RWPE1 (cell line): ENCODE measurements at regions not wholly inside any gene's neighbourhood (a gene's known extent, or its start where the extent isn't known, plus 50 kb on each side); places are given as distances from the start of the nearest gene placed in this dataset.

ENCODE experiments used
- CTCF ChIA-PET: fragments of 350-600 bp; sonication (Branson Sonifier 250); formaldehyde crosslinking; extraction: SDS; loops from one replicate; lab custom pipeline; 2021; lab: Yijun Ruan, JAX
- POLR2A ChIA-PET: fragments of 400-600 bp; formaldehyde crosslinking; extraction: SDS; loops from one replicate; lab custom pipeline; 2020; ENCODE audit warnings: antibody characterized with exemption; ENCODE audit not compliant: low non-redundant PET; lab: Yijun Ruan, JAX
- DNase-seq: peaks from one replicate; pipeline ENCODE4 v3.0.0; 2012; ENCODE audit warnings: low spot score
- H3K27ac ChIP-seq: fragments of 450-650 bp; 2 replicates; pipeline ENCODE4 v1.5.1; 2017
- CTCF ChIP-seq: fragments of 450-650 bp; conservative IDR thresholded peaks from 2 replicates; pipeline ENCODE4 v1.5.1; 2017; ENCODE audit warnings: low read depth, mild to moderate bottlenecking

DNA sequence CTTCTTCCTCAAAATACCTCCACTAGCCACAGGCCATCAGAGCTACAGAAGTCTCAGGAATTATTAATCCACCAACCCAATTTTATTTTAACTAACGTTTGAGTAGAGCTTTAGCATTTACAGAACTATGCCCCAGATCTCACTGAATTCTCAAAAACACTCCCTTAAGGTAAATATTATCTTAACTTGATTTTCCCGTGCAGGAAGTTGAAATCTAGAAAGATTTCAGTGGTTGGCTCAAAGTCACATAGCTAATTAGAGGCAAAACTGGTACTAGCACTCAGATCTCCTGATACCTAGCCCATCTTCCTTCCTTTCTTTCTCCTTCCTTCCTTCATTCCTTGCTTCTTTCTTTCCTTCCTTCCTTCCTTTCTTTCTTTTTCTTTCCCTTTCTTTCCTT is 298.3 kb downstream of the ENC1 start:
- DNase-seq = no peak
- POLR2A ChIA-PET = no interaction called here
- CTCF ChIA-PET = interaction anchor here (0.7 kb wide), 1 partner anchor 20 kb away, joined by 4 read pairs; no protein-coding TSS in a partner anchor
- TF ChIP-seq CTCF = no peak
- H3K27ac ChIP-seq = no peak overlapping the region

GRCh38 chr5:74341221-74341620 is 299.3 kb downstream of the ENC1 start:
- H3K27ac ChIP-seq = no peak overlapping the region

DNA sequence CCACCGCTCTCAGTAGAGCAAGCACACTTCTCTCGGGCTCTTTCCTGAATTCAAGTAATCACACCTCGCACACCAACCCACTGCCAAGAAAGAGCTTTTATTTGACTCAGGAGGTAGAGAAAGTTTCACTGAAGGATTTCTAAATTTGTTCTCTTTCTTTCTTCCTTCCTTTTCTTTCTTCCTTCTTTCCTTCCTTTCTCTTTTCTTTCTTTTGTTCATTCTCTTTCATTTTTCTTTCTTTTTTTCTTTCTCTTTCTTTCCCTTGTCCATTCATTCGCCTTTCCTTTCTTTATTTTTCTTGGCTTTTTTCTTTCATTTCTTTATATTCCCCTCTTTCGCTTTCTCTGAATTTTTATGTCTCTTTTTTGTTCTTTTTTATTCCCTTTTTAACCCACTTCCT is 300.1 kb downstream of the ENC1 start:
- POLR2A ChIA-PET = no interaction called here
- DNase-seq = no peak
- CTCF ChIA-PET = no interaction called here
- no peak for TF ChIP-seq CTCF
- no peak overlapping the region for H3K27ac ChIP-seq

More at GRCh38 chr5:74341221-74341620, 299.3 kb downstream of the ENC1 start:
- DNase-seq = no peak
- POLR2A ChIA-PET = no interaction called here
- CTCF ChIA-PET = interaction anchor here (0.7 kb wide), 2 partner anchors 21 to 591 kb away, joined by 3 to 4 read pairs; no protein-coding TSS in a partner anchor
- no peak for TF ChIP-seq CTCF

DNA sequence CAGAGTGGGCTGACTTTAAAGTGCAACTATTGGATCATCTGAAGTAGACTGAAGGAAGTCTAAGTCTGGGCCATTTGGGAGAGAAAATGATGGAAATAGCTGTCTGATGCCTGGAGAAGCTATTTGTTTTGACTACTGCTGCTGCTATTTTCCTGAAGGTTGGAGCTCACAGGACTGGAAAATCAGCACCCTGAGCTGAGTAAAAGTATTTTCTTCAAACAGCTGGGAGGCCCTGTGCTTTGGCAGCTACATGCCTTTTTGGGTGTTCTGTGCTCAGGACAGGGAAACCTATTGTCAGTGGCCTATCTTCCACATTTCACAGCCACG is 302.6 kb downstream of the ENC1 start:
- no peak overlapping the region for H3K27ac ChIP-seq
- DNase-seq = no peak
- TF ChIP-seq CTCF = no peak
- CTCF ChIA-PET = interaction anchor here (0.5 kb wide), 1 partner anchor 465 kb away, joined by 3 read pairs; no protein-coding TSS in a partner anchor
- POLR2A ChIA-PET = no interaction called here

- ChIA-PET CTCF (no interaction called here), POLR2A (no interaction called here)
- TF ChIP-seq CTCF = no peak
- no peak for DNase-seq
- no peak overlapping the region for H3K27ac ChIP-seq
Observed at GRCh38 chr5:74337254-74337983, 303.1 kb downstream of the ENC1 start.

DNA sequence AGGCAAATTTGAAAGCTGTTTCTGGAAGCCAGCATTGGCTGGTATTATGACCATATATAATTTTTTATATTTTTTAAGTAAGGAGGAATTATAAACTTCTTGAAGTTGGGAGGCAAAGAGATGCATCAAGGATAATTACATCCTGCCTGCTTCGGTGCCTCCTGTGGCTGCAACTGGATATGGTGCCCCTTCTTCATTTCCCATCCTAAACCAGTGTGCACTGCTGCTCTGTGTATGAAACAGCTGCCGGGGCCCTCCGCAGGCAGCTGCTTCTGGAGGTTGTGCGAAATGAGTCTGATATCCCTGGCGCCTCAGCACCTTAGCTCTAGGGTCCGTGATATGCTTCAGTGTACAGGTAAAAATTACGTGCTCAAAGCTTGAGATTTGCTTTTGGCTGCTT is 304.2 kb downstream of the ENC1 start:
- ChIA-PET POLR2A (no interaction called here), CTCF (interaction anchor here (0.5 to 0.6 kb wide), 2 partner anchors 177 to 260 kb away, joined by 3 to 4 read pairs; no protein-coding TSS in a partner anchor)
- no peak overlapping the region for H3K27ac ChIP-seq
- no peak for TF ChIP-seq CTCF
- no peak for DNase-seq
